A549 (cell line): ENCODE measurements at regions not wholly inside any gene's neighbourhood (a gene's known extent, or its start where the extent isn't known, plus 50 kb on each side); places are given as distances from the start of the nearest gene placed in this dataset.

Experiments
- BHLHE40 ChIP-seq: IDR thresholded peaks from 2 replicates; pipeline ENCODE4 v1.6.1; 2012; ENCODE audit warnings: low read depth, low read length, inconsistent platforms
- CEBPB ChIP-seq, 2 experiments: fragments of >200 bp in 1 of 2; sonication (Bioruptor Twin) in 1 of 2; formaldehyde crosslinking in 1 of 2; IDR thresholded peaks; 2 replicates each; pipeline ENCODE4 v1.6.1; 2012 to 2016
- CHD4 ChIP-seq: fragments of 200-600 bp; sonication (generic); IDR thresholded peaks from 2 replicates; pipeline ENCODE4 v1.6.1; 2016; ENCODE audit warnings: antibody characterized with exemption, mild to moderate bottlenecking, borderline replicate concordance
- CTCF ChIP-seq: fragments of >200 bp; sonication (Bioruptor Twin); formaldehyde crosslinking; IDR thresholded peaks from 3 replicates; pipeline ENCODE4 v1.5.1; 2016
- EP300 ChIP-seq, 2 experiments: fragments of >200 bp; sonication (Bioruptor Twin); formaldehyde crosslinking; IDR thresholded peaks; 2 replicates in 1 of 2; 3 replicates in 1 of 2; pipeline ENCODE4 v1.6.1; 2016 to 2017
- HEYL ChIP-seq: fragments of 250-450 bp; sonication (Bioruptor Pico); IDR thresholded peaks from 2 replicates; pipeline ENCODE4 v1.8.0; 2021; ENCODE audit warnings: mild to moderate bottlenecking, moderate library complexity
- MAZ ChIP-seq: fragments of 150-350 bp; IDR thresholded peaks from 2 replicates; pipeline ENCODE4 v1.6.1; 2014; ENCODE audit warnings: antibody characterized with exemption, low read depth, low read length, borderline replicate concordance
- POLR2A ChIP-seq: IDR thresholded peaks from 2 replicates; pipeline ENCODE4 v1.6.1; 2012; ENCODE audit warnings: mild to moderate bottlenecking, low read length
- RFX5 ChIP-seq: fragments of 450-650 bp; IDR thresholded peaks from 2 replicates; pipeline ENCODE4 v1.7.1; 2014; ENCODE audit warnings: antibody characterized with exemption, mild to moderate bottlenecking, moderate library complexity
- USF2 ChIP-seq: fragments of 450-650 bp; IDR thresholded peaks from 2 replicates; pipeline ENCODE4 v1.6.1; 2014; ENCODE audit warnings: antibody characterized with exemption

GRCh38 chr11:13224324-13224723 lies 53.3 kb upstream of the BMAL1 start:
- TF ChIP-seq CEBPB (IDR thresholded peaks at IDR 0.05) (no peak), MAZ (no peak), BHLHE40 (no peak), POLR2A (no peak), USF2 (no peak), CHD4 (no peak), EP300 (IDR thresholded peaks at IDR 0.05) (no peak), CTCF (no peak), RFX5 (no peak), HEYL (CRISPR knock-in tag) (no peak)
